ENCODE measurements at regions not wholly inside any gene's neighbourhood (a gene's known extent, or its start where the extent isn't known, plus 50 kb on each side); places are given as distances from the start of the nearest gene placed in this dataset.
"Not testable (repeated sequence)": the region's sequence is repeated elsewhere in the genome, so short reads cannot be mapped to it uniquely, and the experiment has no call there.

DNA sequence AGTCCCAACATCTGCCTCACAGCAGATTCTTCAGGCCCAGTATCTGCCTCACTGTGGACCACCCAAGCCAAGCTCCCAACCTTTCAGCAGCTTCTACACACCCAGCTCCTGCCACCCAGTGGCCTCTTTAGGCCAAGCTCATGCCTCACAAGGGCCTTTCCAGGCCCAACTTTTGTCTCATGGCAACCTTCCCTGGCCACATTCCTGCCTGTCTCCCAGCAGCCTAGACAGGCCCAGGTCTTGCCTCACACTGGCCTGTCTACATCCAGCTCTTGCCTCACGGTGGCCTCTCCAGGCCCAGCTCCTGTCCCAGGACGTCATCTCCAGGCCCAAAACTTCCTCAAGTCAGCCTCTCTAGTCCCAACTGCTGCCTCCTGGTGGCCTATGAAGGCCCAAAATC, 65.0 kb downstream of the CCDC201 start:
- DNase-seq = peak; percentile 33
- not testable (repeated sequence) for H3K4me3 ChIP-seq

DNA sequence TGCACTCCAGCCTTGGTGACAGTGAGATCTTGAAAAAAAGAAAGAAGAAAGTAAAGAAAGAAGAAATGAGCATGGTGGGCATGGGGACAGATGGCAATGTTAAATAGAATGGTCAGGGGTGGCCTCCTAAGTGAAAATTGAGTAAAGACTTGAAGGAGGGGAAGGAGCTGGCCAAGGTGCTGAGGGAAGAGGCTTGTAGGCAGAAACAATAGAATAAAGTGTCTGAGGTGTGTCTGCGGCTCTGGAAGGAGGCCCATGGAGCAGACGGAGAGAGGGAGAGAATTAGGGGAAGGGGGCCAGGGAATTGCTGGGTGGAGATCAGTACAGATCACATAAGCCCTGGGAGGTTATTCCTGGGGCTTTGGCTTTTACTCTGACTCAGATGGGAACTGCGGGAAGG, 70.7 kb downstream of the CCDC201 start:
- H3K36me3 ChIP-seq, H3K4me3 ChIP-seq, DNase-seq, H3K9me3 ChIP-seq, H3K27me3 ChIP-seq: not testable (repeated sequence)

More for the DNA sequence above, 65.0 kb downstream of the CCDC201 start:
- not testable (repeated sequence) for H3K9me3 ChIP-seq, H3K36me3 ChIP-seq, H3K27me3 ChIP-seq

DNA sequence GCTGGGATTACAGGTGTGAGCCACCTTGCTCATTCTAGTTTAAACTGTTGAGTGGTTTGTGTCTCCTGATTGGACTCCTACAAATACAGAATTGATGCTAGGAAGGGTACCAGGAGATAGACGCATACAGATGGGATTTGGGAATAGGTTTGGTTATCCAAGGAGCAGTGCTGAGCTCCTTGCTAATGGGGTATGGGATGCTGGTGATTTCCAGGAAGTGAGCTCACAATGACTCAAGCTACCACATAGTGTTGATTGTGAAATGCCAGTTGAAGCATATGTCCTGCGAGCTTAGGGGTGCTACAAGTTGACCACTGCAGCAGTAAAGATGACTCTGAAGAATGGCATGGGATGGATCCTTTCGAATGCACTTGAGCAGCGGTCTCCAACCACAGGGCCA, 75.6 kb downstream of the CCDC201 start:
- H3K9me3 ChIP-seq, H3K36me3 ChIP-seq, H3K27me3 ChIP-seq, H3K4me3 ChIP-seq: not testable (repeated sequence)
- peak; percentile 21 for DNase-seq

DNA sequence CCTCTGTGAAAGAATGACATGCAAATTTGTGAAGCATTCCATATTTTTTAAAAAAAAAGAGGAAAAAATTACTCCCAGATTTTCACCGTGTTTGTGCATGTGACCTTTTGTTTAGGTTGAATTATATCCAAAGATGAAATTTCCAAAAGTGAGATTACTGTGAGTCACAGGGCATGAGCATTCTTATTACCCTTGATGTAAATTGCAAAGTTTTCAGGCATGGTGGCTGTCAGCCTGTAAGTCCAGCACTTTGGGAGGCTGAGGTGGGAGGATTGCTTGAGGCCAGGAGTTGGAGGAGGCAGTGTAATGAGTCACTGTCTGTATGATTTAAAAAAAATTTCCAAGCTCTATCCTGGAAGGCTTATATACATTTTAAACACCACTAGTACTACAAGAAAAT, 83.2 kb downstream of the CCDC201 start:
- H3K27me3 ChIP-seq, H3K4me3 ChIP-seq, H3K9me3 ChIP-seq, H3K36me3 ChIP-seq: not testable (repeated sequence)
- peak; percentile 56 for DNase-seq

DNA sequence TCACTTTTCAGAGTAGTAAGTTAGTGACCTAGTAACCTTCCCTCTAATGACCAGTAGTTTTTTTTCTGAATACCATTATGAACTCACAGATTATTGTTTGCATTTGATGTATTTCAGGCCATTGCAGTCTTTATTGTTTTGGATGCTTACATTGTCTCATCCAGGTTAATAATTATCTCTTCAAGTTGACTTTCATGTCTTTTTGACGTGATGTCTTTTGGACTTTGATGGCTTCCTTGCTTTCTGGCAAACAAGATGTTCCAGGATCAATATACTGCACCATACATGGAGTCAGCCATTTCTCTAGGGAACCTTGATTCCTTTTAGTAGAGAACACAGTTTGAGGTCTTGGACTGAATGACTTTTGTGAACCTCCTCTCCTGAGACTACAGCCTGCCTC, 87.2 kb downstream of the CCDC201 start:
- not testable (repeated sequence) for H3K27me3 ChIP-seq, H3K4me3 ChIP-seq

DNA sequence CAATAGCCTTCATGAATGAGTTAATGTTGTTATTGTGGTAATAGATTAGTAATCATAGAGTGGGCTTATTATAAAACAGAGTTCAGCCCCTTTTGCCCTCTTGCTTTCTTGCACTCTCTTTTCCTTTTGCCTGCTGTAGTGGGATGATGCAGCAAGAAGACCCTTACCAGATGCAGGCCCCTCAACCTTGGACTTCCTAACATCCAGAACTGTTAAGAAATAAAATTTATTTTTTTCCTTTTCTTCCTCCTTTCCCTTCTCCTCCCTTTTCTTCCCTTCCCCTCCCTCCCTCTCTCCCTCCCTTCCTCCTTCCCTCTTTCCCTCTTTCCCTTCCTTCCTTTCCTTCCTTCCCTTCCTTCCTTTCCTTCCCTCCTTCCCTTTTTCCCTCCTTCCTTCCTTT, 88.1 kb downstream of the CCDC201 start:
- not testable (repeated sequence) for H3K4me3 ChIP-seq, H3K27me3 ChIP-seq, H3K9me3 ChIP-seq, H3K36me3 ChIP-seq, DNase-seq

More for the DNA sequence above, 87.2 kb downstream of the CCDC201 start:
- not testable (repeated sequence) for H3K36me3 ChIP-seq, H3K9me3 ChIP-seq, DNase-seq

All from MG63 (cell line).